ENCODE measurements at regions not wholly inside any gene's neighbourhood (a gene's known extent, or its start where the extent isn't known, plus 50 kb on each side); places are given as distances from the start of the nearest gene placed in this dataset.
"Not testable (repeated sequence)": the region's sequence is repeated elsewhere in the genome, so short reads cannot be mapped to it uniquely, and the experiment has no call there.

- no peaks in the 10 kb centered on the region for H3K9me3 ChIP-seq (ENCODE audit: control insufficient read depth, insufficient read depth, low read length)
- no peaks in the 10 kb centered on the region for H3K27me3 ChIP-seq (ENCODE audit: control insufficient read depth, insufficient read depth, low read length)
- WGBS (ENCODE audit: insufficient coverage, insufficient read length): no CpG with 5 or more reads among the region's 3 CpGs
- no peak for DNase-seq (ENCODE audit: low read depth, low spot score)
- H3K4me1 ChIP-seq (ENCODE audit: control insufficient read depth, insufficient read depth, low read length): no peaks in the 10 kb centered on the region
- no peak overlapping the region for H3K4me3 ChIP-seq (ENCODE audit: low read length)
- H3K27ac ChIP-seq (ENCODE audit: low read length): no peak overlapping the region
- H3K36me3 ChIP-seq (ENCODE audit: control insufficient read depth, insufficient read depth, low read length): no peaks in the 10 kb centered on the region
Measured at GRCh38 chr17:11182430-11182829, 58.6 kb upstream of the SHISA6 start.

- WGBS (ENCODE audit: insufficient coverage, insufficient read length): no CpG with 5 or more reads among the region's 3 CpGs
- Histone ChIP-seq H3K9me3 (ENCODE audit: control insufficient read depth, insufficient read depth, low read length) (no peaks in the 10 kb centered on the region), H3K36me3 (ENCODE audit: control insufficient read depth, insufficient read depth, low read length) (no peaks in the 10 kb centered on the region), H3K27me3 (ENCODE audit: control insufficient read depth, insufficient read depth, low read length) (no peaks in the 10 kb centered on the region), H3K4me3 (ENCODE audit: low read length) (no peak overlapping the region), H3K27ac (ENCODE audit: low read length) (no peak overlapping the region), H3K4me1 (ENCODE audit: control insufficient read depth, insufficient read depth, low read length) (no peaks in the 10 kb centered on the region)
- no peak for DNase-seq (ENCODE audit: low read depth, low spot score)
Measured at GRCh38 chr17:11178581-11178980, 62.4 kb upstream of the SHISA6 start.

- no peaks in the 10 kb centered on the region for H3K9me3 ChIP-seq (ENCODE audit: control insufficient read depth, insufficient read depth, low read length)
- no peak for DNase-seq (ENCODE audit: low read depth, low spot score)
- WGBS (ENCODE audit: insufficient coverage, insufficient read length): no CpG with 5 or more reads among the region's 1 CpG
Measured at GRCh38 chr17:11177340-11177739, 63.7 kb upstream of the SHISA6 start.

GRCh38 chr17:11176549-11176948 is 64.5 kb upstream of the SHISA6 start:
- no peaks in the 10 kb centered on the region for H3K27me3 ChIP-seq (ENCODE audit: control insufficient read depth, insufficient read depth, low read length)
- no peak for DNase-seq (ENCODE audit: low read depth, low spot score)
- no peaks in the 10 kb centered on the region for H3K9me3 ChIP-seq (ENCODE audit: control insufficient read depth, insufficient read depth, low read length)
- H3K27ac ChIP-seq (ENCODE audit: low read length): no peak overlapping the region
- WGBS (ENCODE audit: insufficient coverage, insufficient read length): no CpG with 5 or more reads among the region's 7 CpGs
- no peak overlapping the region for H3K4me3 ChIP-seq (ENCODE audit: low read length)
- H3K4me1 ChIP-seq (ENCODE audit: control insufficient read depth, insufficient read depth, low read length): no peaks in the 10 kb centered on the region
- H3K36me3 ChIP-seq (ENCODE audit: control insufficient read depth, insufficient read depth, low read length): no peaks in the 10 kb centered on the region

More at GRCh38 chr17:11177340-11177739, 63.7 kb upstream of the SHISA6 start:
- no peaks in the 10 kb centered on the region for H3K27me3 ChIP-seq (ENCODE audit: control insufficient read depth, insufficient read depth, low read length)
- no peak overlapping the region for H3K4me3 ChIP-seq (ENCODE audit: low read length)
- H3K4me1 ChIP-seq (ENCODE audit: control insufficient read depth, insufficient read depth, low read length): no peaks in the 10 kb centered on the region
- H3K36me3 ChIP-seq (ENCODE audit: control insufficient read depth, insufficient read depth, low read length): no peaks in the 10 kb centered on the region
- H3K27ac ChIP-seq (ENCODE audit: low read length): no peak overlapping the region

- no CpG with 5 or more reads among the region's 7 CpGs for WGBS (ENCODE audit: insufficient coverage, insufficient read length)
- no peak for DNase-seq (ENCODE audit: low read depth, low spot score)
- Histone ChIP-seq H3K9me3 (ENCODE audit: control insufficient read depth, insufficient read depth, low read length) (no peaks in the 10 kb centered on the region), H3K36me3 (ENCODE audit: control insufficient read depth, insufficient read depth, low read length) (no peaks in the 10 kb centered on the region), H3K27me3 (ENCODE audit: control insufficient read depth, insufficient read depth, low read length) (no peaks in the 10 kb centered on the region), H3K4me3 (ENCODE audit: low read length) (no peak overlapping the region), H3K27ac (ENCODE audit: low read length) (no peak overlapping the region), H3K4me1 (ENCODE audit: control insufficient read depth, insufficient read depth, low read length) (no peaks in the 10 kb centered on the region)
Measured at GRCh38 chr17:11170881-11171280, 70.1 kb upstream of the SHISA6 start.

DNA sequence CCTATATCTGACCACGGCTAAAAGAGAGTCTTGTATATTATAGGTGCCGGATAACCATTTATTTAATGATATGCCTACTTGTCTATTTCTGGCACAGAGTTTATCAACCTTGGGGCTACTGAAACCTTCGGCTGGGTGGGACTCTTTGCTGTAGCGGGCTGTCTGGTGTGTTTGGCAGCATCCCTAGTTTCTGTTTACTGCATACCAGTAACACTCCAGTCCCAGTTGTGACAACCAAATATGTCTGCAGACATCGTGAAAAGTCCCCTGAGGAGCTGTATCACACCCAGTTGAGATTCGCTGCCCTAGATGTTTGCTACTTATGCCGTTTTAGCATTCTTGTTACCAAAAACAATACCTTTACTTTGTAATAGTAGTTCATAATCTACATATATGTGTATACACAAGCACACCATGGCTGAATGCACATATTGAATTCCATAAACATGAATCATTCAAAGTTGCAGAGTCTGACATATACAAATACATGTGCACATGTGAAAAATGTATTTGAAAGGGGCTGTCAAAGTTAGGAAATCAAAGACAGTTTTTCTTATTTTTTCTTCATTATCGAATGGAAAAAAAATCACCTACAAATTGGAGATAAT is 89.1 kb upstream of the SHISA6 start:
- Histone ChIP-seq H3K27ac (ENCODE audit: low read length) (no peak overlapping the region), H3K9me3 (ENCODE audit: control insufficient read depth, insufficient read depth, low read length) (no peaks in the 10 kb centered on the region), H3K4me1 (ENCODE audit: control insufficient read depth, insufficient read depth, low read length) (no peaks in the 10 kb centered on the region), H3K36me3 (ENCODE audit: control insufficient read depth, insufficient read depth, low read length) (no peaks in the 10 kb centered on the region), H3K4me3 (ENCODE audit: low read length) (no peak overlapping the region), H3K27me3 (ENCODE audit: control insufficient read depth, insufficient read depth, low read length) (no peaks in the 10 kb centered on the region)
- no peak for DNase-seq (ENCODE audit: low read depth, low spot score)
- no CpG with 5 or more reads among the region's 8 CpGs for WGBS (ENCODE audit: insufficient coverage, insufficient read length)

DNA sequence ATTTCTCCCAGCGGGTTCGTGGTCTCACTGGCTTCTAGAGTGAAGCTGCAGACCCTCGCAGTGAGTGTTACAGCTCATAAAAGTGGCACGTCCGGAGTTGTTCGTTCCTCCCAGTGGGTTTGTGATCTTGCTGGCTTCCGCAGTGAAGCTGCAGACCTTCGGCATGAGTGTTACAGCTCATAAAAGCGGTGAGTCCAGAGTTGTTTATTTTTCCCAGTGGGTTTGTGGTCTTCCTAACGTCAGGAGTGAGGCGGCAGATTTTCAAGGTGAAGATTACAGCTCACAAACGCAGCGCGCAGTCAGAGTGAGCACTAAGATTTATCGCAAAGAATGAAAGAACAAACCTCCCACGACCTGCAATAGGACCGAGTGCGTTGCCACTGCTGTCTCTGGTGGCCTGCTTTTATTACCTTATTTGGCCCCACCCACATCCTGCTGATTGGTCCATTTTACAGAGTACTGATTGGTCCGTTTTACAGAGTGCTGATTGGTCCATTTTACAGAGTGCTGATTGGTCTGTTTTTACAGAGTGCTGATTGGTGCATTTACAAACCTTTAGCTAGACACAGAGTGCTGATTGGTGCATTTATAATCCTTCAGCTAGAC is 90.0 kb upstream of the SHISA6 start:
- not testable (repeated sequence) for H3K36me3 ChIP-seq (ENCODE audit: control insufficient read depth, insufficient read depth, low read length); H3K27ac ChIP-seq (ENCODE audit: low read length); DNase-seq (ENCODE audit: low read depth, low spot score); H3K4me3 ChIP-seq (ENCODE audit: low read length); H3K27me3 ChIP-seq (ENCODE audit: control insufficient read depth, insufficient read depth, low read length); H3K4me1 ChIP-seq (ENCODE audit: control insufficient read depth, insufficient read depth, low read length); H3K9me3 ChIP-seq (ENCODE audit: control insufficient read depth, insufficient read depth, low read length)
- WGBS (ENCODE audit: insufficient coverage, insufficient read length): no CpG with 5 or more reads among the region's 19 CpGs

DNA sequence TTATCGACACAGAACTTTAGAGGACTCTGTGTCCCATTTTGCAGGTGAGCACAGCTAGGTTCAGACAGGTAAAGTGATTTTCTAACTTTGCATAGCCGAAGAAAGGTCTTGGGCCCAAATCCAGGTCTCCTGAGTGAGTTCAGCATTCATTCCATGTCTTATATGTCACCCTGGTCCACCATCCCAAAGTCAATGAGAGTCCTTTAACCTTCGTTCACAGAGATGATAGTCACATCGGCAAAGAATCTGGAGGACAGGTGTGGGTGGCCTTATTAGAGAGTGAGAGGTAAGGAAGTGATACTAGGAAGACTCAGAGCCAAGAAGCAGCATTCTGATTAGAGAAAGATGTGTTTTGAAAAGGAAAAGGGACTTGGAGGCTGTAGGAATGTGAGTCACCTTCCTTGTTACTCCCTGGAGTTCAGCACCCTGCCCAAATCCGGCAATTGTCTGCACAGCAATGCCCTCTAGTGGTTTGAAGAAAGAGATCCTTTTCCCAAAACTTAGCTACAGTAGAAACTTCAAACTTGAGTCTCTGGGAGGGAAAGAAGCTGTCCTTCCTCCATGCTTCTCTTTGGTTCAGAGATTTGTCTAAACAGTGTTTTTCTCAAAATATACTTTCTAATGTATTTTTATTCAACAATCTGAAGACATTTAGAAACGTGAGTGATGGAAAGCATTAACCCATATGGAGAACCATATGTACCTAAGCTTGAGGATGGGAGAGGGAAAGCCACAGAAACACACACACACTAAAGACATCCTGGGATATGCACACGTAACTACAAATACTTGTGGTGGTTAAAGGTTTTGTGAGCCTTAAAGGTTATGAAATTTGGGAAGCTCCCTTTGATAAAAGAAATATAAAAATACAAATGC is 96.4 kb upstream of the SHISA6 start:
- WGBS (ENCODE audit: insufficient coverage, insufficient read length): no CpG with 5 or more reads among the region's 7 CpGs
- peak; percentile 47 for DNase-seq (ENCODE audit: low read depth, low spot score)
- no peaks in the 10 kb centered on the region for H3K4me1 ChIP-seq (ENCODE audit: control insufficient read depth, insufficient read depth, low read length)
- no peaks in the 10 kb centered on the region for H3K36me3 ChIP-seq (ENCODE audit: control insufficient read depth, insufficient read depth, low read length)
- H3K9me3 ChIP-seq (ENCODE audit: control insufficient read depth, insufficient read depth, low read length): no peaks in the 10 kb centered on the region
- H3K27ac ChIP-seq (ENCODE audit: low read length): no peak overlapping the region
- H3K27me3 ChIP-seq (ENCODE audit: control insufficient read depth, insufficient read depth, low read length): no peaks in the 10 kb centered on the region
- H3K4me3 ChIP-seq (ENCODE audit: low read length): no peak overlapping the region

GRCh38 chr17:11142231-11142630 is 98.8 kb upstream of the SHISA6 start:
- Histone ChIP-seq H3K4me3 (ENCODE audit: low read length) (no peak overlapping the region), H3K9me3 (ENCODE audit: control insufficient read depth, insufficient read depth, low read length) (no peaks in the 10 kb centered on the region), H3K4me1 (ENCODE audit: control insufficient read depth, insufficient read depth, low read length) (no peaks in the 10 kb centered on the region), H3K27me3 (ENCODE audit: control insufficient read depth, insufficient read depth, low read length) (no peaks in the 10 kb centered on the region), H3K27ac (ENCODE audit: low read length) (no peak overlapping the region), H3K36me3 (ENCODE audit: control insufficient read depth, insufficient read depth, low read length) (no peaks in the 10 kb centered on the region)
- DNase-seq (ENCODE audit: low read depth, low spot score): no peak
- no CpG with 5 or more reads among the region's 1 CpG for WGBS (ENCODE audit: insufficient coverage, insufficient read length)

DNA sequence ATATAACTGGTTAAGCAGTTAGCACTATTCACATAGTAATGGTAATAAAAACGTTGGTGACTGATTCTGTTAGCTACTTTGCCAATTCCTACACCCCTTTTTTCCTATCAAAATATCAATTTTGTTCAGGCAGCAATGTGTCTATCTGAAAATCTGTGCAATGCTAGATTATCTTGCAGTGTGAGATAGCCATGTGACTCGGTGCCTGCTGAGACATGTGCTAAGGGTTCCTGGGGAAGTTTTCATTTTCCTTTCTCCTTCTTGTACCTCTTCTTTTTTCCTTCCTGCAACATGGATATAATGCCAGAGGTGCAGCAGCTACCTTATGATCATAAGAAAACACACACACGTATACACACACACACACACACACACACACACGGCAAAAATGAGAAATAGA is 100.5 kb upstream of the SHISA6 start:
- no peaks in the 10 kb centered on the region for H3K9me3 ChIP-seq (ENCODE audit: control insufficient read depth, insufficient read depth, low read length)
- no peak overlapping the region for H3K27ac ChIP-seq (ENCODE audit: low read length)
- DNase-seq (ENCODE audit: low read depth, low spot score): no peak
- no peaks in the 10 kb centered on the region for H3K36me3 ChIP-seq (ENCODE audit: control insufficient read depth, insufficient read depth, low read length)
- no CpG with 5 or more reads among the region's 4 CpGs for WGBS (ENCODE audit: insufficient coverage, insufficient read length)
- no peaks in the 10 kb centered on the region for H3K4me1 ChIP-seq (ENCODE audit: control insufficient read depth, insufficient read depth, low read length)
- no peak overlapping the region for H3K4me3 ChIP-seq (ENCODE audit: low read length)
- H3K27me3 ChIP-seq (ENCODE audit: control insufficient read depth, insufficient read depth, low read length): no peaks in the 10 kb centered on the region

All from iPS DF 6.9 (cell line).